Thyroid gland (tissue), 4 donors: ENCODE measurements at regions not wholly inside any gene's neighbourhood (a gene's known extent, or its start where the extent isn't known, plus 50 kb on each side); places are given as distances from the start of the nearest gene placed in this dataset.

Experiments
- DNase-seq, 2 donors: peaks; one replicate each; pipeline ENCODE4 v3.0.0-alpha.2; 2019
- H3K27ac ChIP-seq, 3 donors: fragments of 200-600 bp; sonication (generic); 1 replicate in 2 of 3; 2 replicates in 1 of 3; pipeline ENCODE4 v1.5.1; 2016 to 2019; ENCODE audit warnings: mild to moderate bottlenecking in 1 of 3, moderate library complexity in 1 of 3
- H3K27me3 ChIP-seq: fragments of 200-600 bp; sonication (generic); one replicate; pipeline ENCODE4 v1.5.1; 2019
- H3K36me3 ChIP-seq, 2 donors: fragments of 200-600 bp; sonication (generic); one replicate each; pipeline ENCODE4 v1.5.1; 2016 to 2019
- H3K4me1 ChIP-seq, 2 donors: fragments of 200-600 bp; sonication (generic); one replicate each; pipeline ENCODE4 v1.5.1; 2017 to 2019
- H3K4me3 ChIP-seq, 3 donors: fragments of 200-600 bp; sonication (generic); replicated peaks in 1 of 3; 1 replicate in 2 of 3; 2 replicates in 1 of 3; pipeline ENCODE4 v1.5.1; 2016; ENCODE audit warnings: mild to moderate bottlenecking in 1 of 3
- H3K9me3 ChIP-seq: fragments of 200-600 bp; sonication (generic); one replicate; pipeline ENCODE4 v1.5.1; 2017
- CTCF ChIP-seq, 6 experiments: fragments of 200-600 bp in 3 of 6; fragments of 450-650 bp in 3 of 6; sonication (generic) in 3 of 6; IDR thresholded peaks; one replicate each; pipeline ENCODE4 v1.5.1; 2016 to 2019; ENCODE audit warnings: antibody characterized with exemption in 6 of 6, mild to moderate bottlenecking in 2 of 6, inconsistent platforms in 1 of 6, moderate library complexity in 1 of 6
- POLR2A ChIP-seq, 2 donors: fragments of 450-650 bp; IDR thresholded peaks; one replicate each; pipeline ENCODE4 v1.6.1; 2017; ENCODE audit warnings: antibody characterized with exemption in 2 of 2, mild to moderate bottlenecking in 2 of 2, moderate library complexity in 1 of 2
- WGBS, 2 donors: methylation state at CpG; one replicate each; pipeline ENCODE4 v1.1.5; 2017; 5-methylcytosine and 5-hydroxymethylcytosine counted together
- intact Hi-C: fragments of 100-400 bp; cut with DNase I; formaldehyde crosslinking; loops from one replicate; pipeline ENCODE4 v1.15.1; 2023

DNA sequence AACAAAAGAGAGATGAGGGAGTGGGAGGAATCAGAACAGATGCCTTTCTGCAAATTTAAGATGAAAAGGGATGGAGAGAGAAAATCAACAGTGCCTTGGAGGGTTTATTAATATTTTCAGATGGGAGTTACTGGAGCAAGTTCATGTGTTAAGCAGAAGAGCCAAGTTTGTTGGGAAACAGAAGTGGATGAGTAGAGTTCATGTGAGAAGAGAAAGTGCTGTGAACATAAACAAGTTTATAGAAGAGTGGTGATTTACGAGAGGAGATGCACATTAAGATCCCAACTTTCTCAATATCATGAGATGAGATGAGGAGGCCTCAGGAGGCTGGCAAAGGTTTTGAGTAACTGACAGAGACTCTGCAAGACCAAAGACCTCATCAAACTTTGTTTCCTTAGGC, 274.1 kb upstream of the HTR2A start:
- DNase-seq = no peak
- Histone ChIP-seq H3K4me1 (no peaks in the 10 kb centered on the region), H3K27ac (no peak overlapping the region), H3K36me3 (no peaks in the 10 kb centered on the region), H3K27me3 (no peaks in the 10 kb centered on the region), H3K9me3 (no peaks in the 10 kb centered on the region), H3K4me3 (no peak overlapping the region)
- WGBS, 2 donors = 79 to 80% methylated on average over 1 of the region's 1 CpG
- intact Hi-C loops = no loop called here
- no peak for TF ChIP-seq POLR2A (IDR thresholded peaks at IDR 0.05)
- TF ChIP-seq CTCF (IDR thresholded peaks at IDR 0.05) = no peak

- TF ChIP-seq POLR2A (IDR thresholded peaks at IDR 0.05) (no peak), CTCF (IDR thresholded peaks at IDR 0.05) (no peak)
- 76 to 77% methylated on average over 7 of the region's 7 CpGs for WGBS, 2 donors
- Histone ChIP-seq H3K9me3 (no peaks in the 10 kb centered on the region), H3K4me1 (no peaks in the 10 kb centered on the region), H3K4me3 (no peak overlapping the region), H3K27me3 (no peaks in the 10 kb centered on the region), H3K27ac (no peak overlapping the region), H3K36me3 (no peaks in the 10 kb centered on the region)
- intact Hi-C loops = no loop called here
- DNase-seq = no peak
These were observed 271.8 kb upstream of the HTR2A start for GRCh38 chr13:47168618-47169017.

DNA sequence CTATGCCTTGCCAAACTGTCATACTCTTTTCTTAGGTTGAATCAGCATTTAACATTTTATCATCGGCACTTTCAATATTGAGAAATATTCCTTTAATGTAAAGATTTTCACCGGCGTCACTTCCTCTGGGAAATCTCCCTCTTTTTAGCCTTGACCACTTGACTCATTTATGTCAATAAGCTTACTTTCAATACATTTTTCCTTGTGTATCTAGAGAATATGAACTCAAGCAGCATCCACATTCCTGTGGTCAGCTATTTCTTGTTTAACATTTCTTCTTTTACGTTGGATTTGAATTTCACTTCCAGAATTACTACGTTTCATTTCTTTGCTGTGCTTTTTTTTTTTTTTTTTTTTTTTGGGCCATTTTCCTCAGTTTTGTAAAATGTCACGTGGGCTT, 271.2 kb upstream of the HTR2A start:
- no peak for DNase-seq
- no peak overlapping the region for H3K4me3 ChIP-seq
- TF ChIP-seq CTCF (IDR thresholded peaks at IDR 0.05) (no peak), POLR2A (IDR thresholded peaks at IDR 0.05) (no peak)
- no peaks in the 10 kb centered on the region for H3K4me1 ChIP-seq
- no peak overlapping the region for H3K27ac ChIP-seq
- no peaks in the 10 kb centered on the region for H3K27me3 ChIP-seq
- intact Hi-C loops = no loop called here
- no peaks in the 10 kb centered on the region for H3K9me3 ChIP-seq
- WGBS, 2 donors = 71 to 74% methylated on average over 6 of the region's 6 CpGs
- no peaks in the 10 kb centered on the region for H3K36me3 ChIP-seq

DNA sequence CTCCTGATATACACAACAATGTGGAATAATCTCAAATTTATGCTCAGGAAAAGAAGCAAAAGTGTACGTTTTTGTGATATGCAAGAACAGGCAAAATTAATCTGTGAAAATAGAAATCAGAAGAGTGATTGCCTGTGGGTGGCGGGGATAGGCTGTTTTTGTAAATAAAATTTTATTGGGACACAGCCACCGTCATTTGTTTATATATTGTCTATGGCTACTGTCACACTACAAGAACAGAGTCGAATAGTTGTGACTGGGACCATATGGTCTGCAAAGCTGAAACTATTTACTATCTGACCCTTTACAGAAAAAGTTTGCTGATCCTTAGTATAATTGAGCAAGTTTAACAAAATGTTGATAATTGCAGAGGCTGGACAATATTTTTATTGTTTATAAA, 269.5 kb upstream of the HTR2A start:
- H3K27ac ChIP-seq = no peak overlapping the region
- H3K4me1 ChIP-seq = no peaks in the 10 kb centered on the region
- no peak overlapping the region for H3K4me3 ChIP-seq
- DNase-seq = no peak
- H3K27me3 ChIP-seq = no peaks in the 10 kb centered on the region
- intact Hi-C loops = no loop called here
- WGBS, 2 donors = 75 to 82% methylated on average over 4 of the region's 4 CpGs
- H3K36me3 ChIP-seq = no peaks in the 10 kb centered on the region
- H3K9me3 ChIP-seq = no peaks in the 10 kb centered on the region
- TF ChIP-seq POLR2A (IDR thresholded peaks at IDR 0.05) (no peak), CTCF (IDR thresholded peaks at IDR 0.05) (no peak)

DNA sequence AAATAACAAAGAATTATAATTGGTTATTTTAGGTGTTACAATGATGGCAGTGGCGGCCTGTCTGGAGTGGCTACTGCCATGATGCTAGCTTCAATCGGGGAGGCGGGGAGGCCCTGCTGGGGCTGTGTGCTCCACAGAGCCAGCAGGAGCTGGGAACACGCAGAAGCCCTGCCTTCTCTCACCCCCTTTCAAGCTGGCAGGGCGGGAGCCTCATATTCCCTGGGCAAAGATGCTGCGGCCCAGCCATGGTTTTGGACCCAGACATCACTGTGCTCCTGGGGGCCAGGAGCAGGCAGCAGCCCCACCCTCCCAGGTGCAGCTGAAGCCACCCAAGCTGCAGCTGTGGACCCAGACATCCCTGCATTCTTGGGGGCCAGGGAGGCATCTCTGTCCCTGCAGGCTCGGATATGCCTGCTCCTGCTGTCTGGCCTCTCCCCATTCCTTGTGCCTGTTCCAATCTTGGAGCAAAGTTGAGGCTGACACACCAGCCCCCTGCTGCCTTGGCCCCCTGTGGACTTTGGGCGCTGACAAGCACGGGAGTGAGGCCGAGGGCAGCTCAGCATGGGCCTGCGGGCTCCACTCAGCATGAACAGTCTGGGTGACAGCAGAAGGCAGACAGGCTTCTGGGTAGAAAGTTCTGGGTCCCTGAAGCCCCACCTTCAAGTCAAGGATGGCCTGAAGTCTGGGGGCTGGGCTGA, 263.1 kb upstream of the HTR2A start:
- H3K4me1 ChIP-seq = no peaks in the 10 kb centered on the region
- no peaks in the 10 kb centered on the region for H3K9me3 ChIP-seq
- intact Hi-C loops = no loop called here
- WGBS, 2 donors = 89 to 95% methylated on average over 9 to 10 of the region's 11 CpGs
- H3K4me3 ChIP-seq = no peak overlapping the region
- no peaks in the 10 kb centered on the region for H3K36me3 ChIP-seq
- no peak overlapping the region for H3K27ac ChIP-seq
- no peak for TF ChIP-seq POLR2A (IDR thresholded peaks at IDR 0.05)
- no peak for TF ChIP-seq CTCF (IDR thresholded peaks at IDR 0.05)
- DNase-seq = no peak
- H3K27me3 ChIP-seq = no peaks in the 10 kb centered on the region
